ENCODE measurements at regions not wholly inside any gene's neighbourhood (a gene's known extent, or its start where the extent isn't known, plus 50 kb on each side); places are given as distances from the start of the nearest gene placed in this dataset.
A peak's percentile ranks its signal among the peaks of the same experiment; 100 is the strongest.

GRCh38 chr12:48286665-48287064, 64.1 kb downstream of the ZNF641 start:
- ATAC-seq (peak; percentile 11 to 34), DNase-seq (peak in 2 of 10 donors; percentile 2 to 5)
- Mint-ChIP-seq H3K27ac (peak overlapping the region; percentile 69 to 95 (median 88)), H3K27me3 (peaks cover 0 to 7% (median 0%) of the 10 kb centered on the region in 5 donors), H3K9me3 (peaks cover 0 to 9% (median 0%) of the 10 kb centered on the region in 9 donors), H3K36me3 (peaks cover 0 to 2% (median 0%) of the 10 kb centered on the region in 3 donors), H3K4me1 (peaks cover 9 to 20% (median 17%) of the 10 kb centered on the region in 4 donors), H3K4me3 (peak overlapping the region in 6 of 10 donors; percentile 17 to 66 (median 52))
- POLR2A ChIA-PET: interaction anchor here (0.6 to 1.8 kb wide), 2 partner anchors 11 to 87 kb away, joined by 3 to 6 read pairs; no protein-coding TSS in a partner anchor

- peaks cover 0 to 10% (median 0%) of the 10 kb centered on the region in 5 donors for H3K27me3 Mint-ChIP-seq
- POLR2A ChIA-PET: interaction anchor here (0.5 to 1.8 kb wide), 4 partner anchors 10 to 90 kb away, joined by 3 to 6 read pairs (median 4); partner anchors contain the start of gene ZNF641
- peaks cover 0 to 9% (median 0%) of the 10 kb centered on the region in 9 donors for H3K9me3 Mint-ChIP-seq
- peak overlapping the region; percentile 69 to 95 (median 88) for H3K27ac Mint-ChIP-seq
- ATAC-seq (peak; percentile 84 to 96), DNase-seq (peak in 7 of 10 donors; percentile 1 to 70 (median 45))
- H3K4me3 Mint-ChIP-seq: peak overlapping the region in 9 of 10 donors; percentile 29 to 66 (median 46)
- peaks cover 9 to 20% (median 17%) of the 10 kb centered on the region in 4 donors for H3K4me1 Mint-ChIP-seq
- H3K36me3 Mint-ChIP-seq: peaks cover 0 to 2% (median 0%) of the 10 kb centered on the region in 3 donors
Observed at GRCh38 chr12:48285751-48286650, 64.7 kb downstream of the ZNF641 start.

DNA sequence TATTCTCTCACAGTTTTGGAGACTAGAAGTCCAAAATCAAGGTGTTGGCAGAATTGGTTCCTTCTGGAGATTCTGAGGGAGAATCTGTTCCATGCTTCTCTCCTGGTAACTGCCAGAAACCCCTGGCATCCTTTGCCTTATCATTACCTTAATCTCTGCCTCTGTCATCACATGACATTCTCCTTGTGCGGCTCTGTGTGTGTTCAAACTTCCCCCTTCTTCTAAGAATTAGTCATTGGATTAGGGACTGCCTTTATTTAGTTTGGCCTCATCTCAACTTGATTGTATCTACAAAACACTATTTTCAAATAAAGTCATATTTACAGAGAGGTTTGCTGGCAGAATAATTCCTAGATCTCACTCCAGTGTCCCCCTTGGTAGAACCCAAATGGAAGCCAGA, 68.9 kb downstream of the ZNF641 start:
- DNase-seq (no peak), ATAC-seq (no peak)
- H3K36me3 Mint-ChIP-seq: peaks cover 0 to 13% (median 9%) of the 10 kb centered on the region in 3 donors
- POLR2A ChIA-PET: no interaction called here
- H3K4me3 Mint-ChIP-seq: no peak overlapping the region
- H3K4me1 Mint-ChIP-seq: peaks cover 9 to 15% (median 14%) of the 10 kb centered on the region in 4 donors
- no peak overlapping the region for H3K27ac Mint-ChIP-seq
- peaks cover 0 to 16% (median 5%) of the 10 kb centered on the region in 9 donors for H3K9me3 Mint-ChIP-seq
- peaks cover 0 to 17% (median 0%) of the 10 kb centered on the region in 5 donors for H3K27me3 Mint-ChIP-seq

GRCh38 chr12:48280572-48280971, 70.1 kb downstream of the ZNF641 start:
- H3K27ac Mint-ChIP-seq: no peak overlapping the region

DNA sequence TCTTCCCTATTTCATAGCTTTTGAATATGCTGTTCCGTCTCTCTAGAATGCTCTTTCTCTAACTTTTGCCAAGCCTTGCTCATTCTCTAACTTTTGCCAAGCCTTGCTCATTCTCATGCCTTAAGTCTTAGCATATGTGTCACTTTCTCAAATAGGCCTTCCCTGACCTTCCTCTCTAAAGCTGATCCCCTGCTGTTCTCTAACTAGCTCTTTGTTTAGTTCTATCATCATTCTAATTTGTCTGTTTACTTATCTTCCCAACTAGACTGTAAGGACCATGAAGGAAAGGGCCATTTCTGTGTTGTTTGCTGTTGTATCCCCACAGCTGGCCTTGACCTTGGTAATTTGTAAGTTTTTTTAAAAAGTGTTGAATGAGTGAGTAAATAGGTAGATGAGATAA, 71.1 kb downstream of the ZNF641 start:
- ATAC-seq (no peak), DNase-seq (no peak)
- POLR2A ChIA-PET: interaction anchor here (1.3 kb wide), 1 partner anchor 8 kb away, joined by 3 read pairs; no protein-coding TSS in a partner anchor
- Mint-ChIP-seq H3K27me3 (peaks cover 0 to 27% (median 3%) of the 10 kb centered on the region in 5 donors), H3K4me1 (no peaks in the 10 kb centered on the region), H3K36me3 (peaks cover 0 to 32% (median 20%) of the 10 kb centered on the region in 3 donors), H3K4me3 (no peak overlapping the region), H3K27ac (no peak overlapping the region), H3K9me3 (peaks cover 0 to 34% (median 19%) of the 10 kb centered on the region in 9 donors)

More at GRCh38 chr12:48280572-48280971, 70.1 kb downstream of the ZNF641 start:
- POLR2A ChIA-PET: no interaction called here
- Mint-ChIP-seq H3K4me3 (no peak overlapping the region), H3K27me3 (peaks cover 0 to 22% (median 1%) of the 10 kb centered on the region in 5 donors), H3K36me3 (peaks cover 0 to 22% (median 16%) of the 10 kb centered on the region in 3 donors), H3K9me3 (peaks cover 0 to 24% (median 11%) of the 10 kb centered on the region in 9 donors), H3K4me1 (peaks cover under 1 to 4% (median 2%) of the 10 kb centered on the region in 4 donors)
- ATAC-seq: no peak
- no peak for DNase-seq

- Mint-ChIP-seq H3K4me3 (no peak overlapping the region), H3K36me3 (peaks cover 0 to 34% (median 20%) of the 10 kb centered on the region in 3 donors), H3K4me1 (no peaks in the 10 kb centered on the region), H3K9me3 (peaks cover 0 to 37% (median 19%) of the 10 kb centered on the region in 9 donors), H3K27me3 (peaks cover 1 to 28% (median 4%) of the 10 kb centered on the region in 5 donors), H3K27ac (no peak overlapping the region)
- DNase-seq (no peak), ATAC-seq (no peak)
- POLR2A ChIA-PET: interaction anchor here (1.3 kb wide), 1 partner anchor 9 kb away, joined by 3 read pairs; no protein-coding TSS in a partner anchor
Observed at GRCh38 chr12:48279101-48279500, 71.6 kb downstream of the ZNF641 start.

DNA sequence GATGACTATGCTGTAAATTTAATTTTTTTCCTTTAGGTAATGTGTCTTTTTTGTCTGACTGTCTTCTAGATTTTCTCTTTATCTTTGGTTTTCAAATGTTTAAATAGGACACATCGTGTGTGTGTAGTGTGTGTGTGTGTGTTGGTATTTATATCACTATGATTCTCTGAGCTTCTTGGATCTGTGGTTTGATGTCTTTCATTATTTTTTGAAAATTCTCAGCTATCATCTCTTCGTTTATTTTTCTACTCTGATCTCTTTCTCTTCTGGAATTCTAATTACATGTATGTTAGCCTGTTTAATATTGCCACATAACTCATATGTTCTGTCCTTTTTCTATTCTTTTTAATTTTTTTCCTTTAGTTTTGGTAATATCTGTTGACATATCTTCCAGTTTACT, 73.5 kb upstream of the OR10AD1 start:
- ATAC-seq (no peak), DNase-seq (no peak)
- Mint-ChIP-seq H3K4me1 (peaks cover 0 to 2% (median 0%) of the 10 kb centered on the region in 4 donors), H3K9me3 (peaks cover 0 to 49% (median 20%) of the 10 kb centered on the region in 9 donors), H3K27me3 (peaks cover 5 to 39% (median 18%) of the 10 kb centered on the region in 5 donors), H3K4me3 (peak overlapping the region in 1 of 10 donors; percentile 25), H3K36me3 (peaks cover 0 to 46% (median 20%) of the 10 kb centered on the region in 3 donors), H3K27ac (no peak overlapping the region)
- POLR2A ChIA-PET: no interaction called here

GRCh38 chr12:48266826-48267225, 63.7 kb upstream of the OR10AD1 start:
- no peaks in the 10 kb centered on the region for H3K36me3 Mint-ChIP-seq
- POLR2A ChIA-PET: no interaction called here
- H3K27ac Mint-ChIP-seq: no peak overlapping the region

DNA sequence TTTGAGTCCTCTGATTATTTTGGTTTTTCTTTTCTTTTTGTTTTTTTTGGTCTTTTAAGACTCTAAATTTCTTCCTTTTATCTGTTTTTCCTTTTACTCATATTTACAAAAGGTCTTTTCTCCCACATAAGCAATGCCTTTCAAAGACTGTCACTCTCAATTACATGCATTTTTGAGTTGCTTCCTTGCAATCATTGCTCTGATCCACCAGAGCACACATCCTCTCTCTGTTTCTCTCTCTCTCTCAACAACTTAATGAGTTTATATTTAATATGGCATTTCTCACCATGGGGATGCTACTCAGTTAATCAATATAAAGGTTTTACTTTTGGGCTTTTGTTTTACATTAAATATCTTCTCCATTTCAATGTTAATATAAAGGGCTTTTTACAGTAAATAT, 62.7 kb upstream of the OR10AD1 start:
- no peak overlapping the region for H3K4me3 Mint-ChIP-seq
- H3K9me3 Mint-ChIP-seq: no peaks in the 10 kb centered on the region
- DNase-seq (no peak), ATAC-seq (no peak)
- H3K27ac Mint-ChIP-seq: no peak overlapping the region
- peaks cover 2 to 10% (median 7%) of the 10 kb centered on the region in 5 donors for H3K27me3 Mint-ChIP-seq
- H3K4me1 Mint-ChIP-seq: peaks cover 4 to 11% (median 5%) of the 10 kb centered on the region in 4 donors
- H3K36me3 Mint-ChIP-seq: no peaks in the 10 kb centered on the region
- POLR2A ChIA-PET: no interaction called here

More at GRCh38 chr12:48266826-48267225, 63.7 kb upstream of the OR10AD1 start:
- DNase-seq (no peak), ATAC-seq (no peak)
- H3K4me1 Mint-ChIP-seq: peaks cover 4 to 11% (median 5%) of the 10 kb centered on the region in 4 donors
- peaks cover 2 to 12% (median 7%) of the 10 kb centered on the region in 5 donors for H3K27me3 Mint-ChIP-seq
- H3K9me3 Mint-ChIP-seq: peaks cover 0 to 2% (median 0%) of the 10 kb centered on the region in 9 donors
- H3K4me3 Mint-ChIP-seq: no peak overlapping the region

DNA sequence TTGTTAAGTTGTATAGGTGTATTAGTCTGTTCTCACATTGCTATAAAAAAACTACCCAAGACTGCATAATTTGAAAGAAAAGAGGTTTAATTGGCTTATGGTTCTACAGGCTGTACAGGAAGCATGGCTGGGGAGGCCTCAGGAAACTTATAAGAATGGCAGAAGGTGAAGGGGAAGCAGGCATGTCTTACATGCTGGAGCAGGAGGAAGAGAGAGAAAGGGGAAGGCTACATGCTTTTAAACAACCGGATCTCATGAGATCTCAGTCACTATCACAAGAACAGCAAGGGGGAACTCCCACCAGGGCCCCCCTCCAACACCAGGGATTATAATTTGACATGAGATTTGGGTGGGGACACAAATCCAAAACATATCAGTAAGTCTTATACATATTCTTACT, 60.5 kb upstream of the OR10AD1 start:
- H3K4me1 Mint-ChIP-seq: peaks cover 4 to 11% (median 5%) of the 10 kb centered on the region in 4 donors
- H3K9me3 Mint-ChIP-seq: no peaks in the 10 kb centered on the region
- H3K36me3 Mint-ChIP-seq: no peaks in the 10 kb centered on the region
- no peak for ATAC-seq
- H3K4me3 Mint-ChIP-seq: no peak overlapping the region
- H3K27ac Mint-ChIP-seq: no peak overlapping the region
- POLR2A ChIA-PET: no interaction called here
- H3K27me3 Mint-ChIP-seq: peaks cover 2 to 10% (median 7%) of the 10 kb centered on the region in 5 donors
- DNase-seq: no peak

GRCh38 chr12:48261773-48262172, 58.7 kb upstream of the OR10AD1 start:
- peaks cover 0 to 8% (median 3%) of the 10 kb centered on the region in 5 donors for H3K27me3 Mint-ChIP-seq
- H3K9me3 Mint-ChIP-seq: no peaks in the 10 kb centered on the region
- POLR2A ChIA-PET: no interaction called here
- ATAC-seq (no peak), DNase-seq (no peak)
- no peak overlapping the region for H3K27ac Mint-ChIP-seq
- H3K4me3 Mint-ChIP-seq: no peak overlapping the region
- no peaks in the 10 kb centered on the region for H3K36me3 Mint-ChIP-seq
- peaks cover 3 to 11% (median 5%) of the 10 kb centered on the region in 4 donors for H3K4me1 Mint-ChIP-seq

All from naive thymus-derived CD8-positive, alpha-beta T cell (primary cell).